H54 (cell line): ENCODE measurements at regions not wholly inside any gene's neighbourhood (a gene's known extent, or its start where the extent isn't known, plus 50 kb on each side); places are given as distances from the start of the nearest gene placed in this dataset.

Experiments used
- DNase-seq: peaks from one replicate; pipeline ENCODE4 v3.0.0; 2011; ENCODE audit warnings: low spot score, mixed read lengths; ENCODE audit not compliant: insufficient read length
- FAIRE-seq: peaks from 3 replicates; lab custom pipeline; 2011; peaks lifted over from hg19 to GRCh38; lab: Jason Lieb, UNC
- POLR2A ChIP-seq: IDR thresholded peaks from 2 replicates; pipeline ENCODE4 v1.6.1; 2011; ENCODE audit warnings: low read depth, mild to moderate bottlenecking, low read length

DNA sequence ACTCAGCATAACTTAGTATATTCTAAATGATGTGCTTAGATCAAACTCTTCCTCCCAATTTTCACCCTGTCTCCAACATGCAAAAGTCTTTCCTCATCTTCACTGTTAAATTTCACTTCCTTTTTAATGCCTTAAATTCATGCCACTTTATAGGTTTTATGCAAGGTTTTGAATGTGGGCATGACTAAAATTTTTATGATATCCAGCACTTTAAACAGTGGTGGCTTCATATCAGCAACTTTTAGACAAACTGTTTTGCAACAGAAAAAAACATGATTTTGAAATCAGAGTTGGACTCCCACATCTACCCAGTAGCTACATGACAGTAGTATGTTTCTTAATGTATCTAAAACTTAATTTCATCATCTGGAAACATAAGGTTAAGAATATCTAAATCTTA lies 84.7 kb upstream of the ZP4 start:
- TF ChIP-seq POLR2A = no peak
- DNase-seq = no peak
- FAIRE-seq = no peak

DNA sequence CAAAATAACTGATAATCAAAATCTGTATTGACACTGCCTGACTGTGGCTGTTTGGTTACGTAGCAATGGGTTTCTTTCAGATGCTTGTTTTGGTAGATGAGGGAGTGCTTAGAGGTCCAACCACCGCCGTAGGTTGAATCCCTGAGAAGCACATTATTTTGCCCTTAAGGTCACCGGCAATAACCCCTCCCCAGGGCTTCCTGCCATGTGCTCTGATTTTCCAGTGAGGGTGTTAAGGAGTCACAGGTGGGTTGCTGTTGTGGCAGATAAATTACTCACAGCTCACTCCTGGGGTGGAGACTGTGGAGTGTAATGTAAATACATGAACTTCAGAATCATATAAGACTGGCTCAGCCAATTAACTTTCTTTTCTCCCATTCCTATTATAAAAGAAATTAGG lies 81.5 kb upstream of the ZP4 start:
- FAIRE-seq (no peak), DNase-seq (no peak)
- no peak for TF ChIP-seq POLR2A

DNA sequence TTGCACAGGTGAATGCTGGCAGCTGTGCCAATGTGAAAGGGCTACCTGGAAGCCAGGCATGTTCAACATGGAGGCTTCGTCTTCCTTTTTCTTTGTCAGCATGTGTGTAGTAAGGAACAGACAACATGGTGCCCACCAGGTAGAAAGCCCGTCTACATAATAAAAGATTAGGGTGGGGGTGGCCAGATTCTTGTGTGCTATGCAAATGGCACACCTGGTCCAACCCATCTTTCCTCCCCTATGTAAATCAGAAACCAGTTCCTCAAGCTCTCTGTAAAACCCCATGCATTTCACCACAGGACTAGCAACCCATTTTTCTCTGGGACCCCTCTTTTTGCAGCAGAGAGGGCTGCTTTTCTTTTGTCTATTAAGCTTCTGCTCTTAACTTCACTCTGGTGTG lies 72.3 kb upstream of the ZP4 start:
- DNase-seq (no peak), FAIRE-seq (no peak)
- TF ChIP-seq POLR2A = no peak

DNA sequence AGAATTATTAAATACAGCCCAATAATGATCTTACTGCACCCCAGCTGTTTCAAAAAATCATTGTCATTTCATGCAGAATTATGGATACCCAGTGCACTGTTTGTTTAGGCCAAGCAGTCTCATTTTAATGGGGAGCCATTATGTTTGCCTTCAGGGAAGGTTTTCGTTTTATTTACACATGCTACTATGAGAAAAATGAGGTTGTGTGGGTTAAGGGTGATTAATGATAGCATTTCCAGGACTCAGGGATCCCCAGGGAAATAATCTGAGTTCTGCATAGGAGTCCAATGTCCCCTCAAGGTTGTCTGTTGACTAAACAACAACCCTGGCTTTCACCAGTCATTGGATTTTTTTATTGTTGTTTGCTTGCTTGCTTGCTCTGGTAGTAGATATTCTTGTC lies 71.0 kb upstream of the ZP4 start:
- DNase-seq (no peak), FAIRE-seq (no peak)
- no peak for TF ChIP-seq POLR2A

DNA sequence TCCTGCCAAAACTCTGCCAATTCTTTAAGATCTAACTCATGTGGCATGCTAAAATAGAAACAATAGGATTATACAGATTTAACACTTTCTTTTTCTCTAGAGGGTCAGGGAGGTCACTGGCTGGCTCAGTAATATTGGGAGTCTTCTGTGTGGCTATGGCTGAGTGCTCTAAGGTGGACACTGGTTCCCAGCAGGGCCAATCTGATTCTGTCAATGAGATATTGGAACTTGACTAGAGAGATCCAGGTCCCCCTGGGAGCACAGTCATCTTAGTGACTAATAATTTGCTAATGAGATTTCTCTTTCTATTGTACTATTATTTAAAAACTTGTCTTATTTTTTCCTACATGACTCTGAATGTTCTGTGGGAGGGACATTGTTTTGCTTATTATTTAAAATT lies 69.1 kb upstream of the ZP4 start:
- no peak for TF ChIP-seq POLR2A
- FAIRE-seq (no peak), DNase-seq (no peak)

DNA sequence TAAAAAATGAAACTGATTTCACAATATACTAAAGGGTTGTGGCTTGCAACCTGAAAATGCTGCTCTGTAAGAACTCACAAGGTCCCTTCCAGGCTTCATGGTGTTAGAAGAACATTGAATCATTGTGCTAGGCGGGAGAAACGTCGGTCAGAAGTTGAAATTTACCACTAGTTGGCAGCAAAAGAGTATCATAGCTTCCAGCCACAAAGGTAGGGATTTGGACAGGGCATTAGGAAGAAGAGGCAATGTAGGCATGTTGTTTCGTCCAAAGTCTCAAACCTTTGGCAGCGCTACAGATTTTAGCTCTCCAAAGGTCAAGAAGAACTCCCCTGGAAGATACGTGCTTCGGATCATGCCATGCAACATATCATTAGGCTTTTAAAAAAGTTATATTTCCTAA lies 62.5 kb upstream of the ZP4 start:
- DNase-seq = no peak
- no peak for TF ChIP-seq POLR2A
- FAIRE-seq = no peak
